ENCODE measurements at regions not wholly inside any gene's neighbourhood (a gene's known extent, or its start where the extent isn't known, plus 50 kb on each side); places are given as distances from the start of the nearest gene placed in this dataset.

- no peak for TF ChIP-seq FOXJ3 (CRISPR knock-in tag; IDR thresholded peaks at IDR 0.05)
- no peak for TF ChIP-seq MAX (IDR thresholded peaks at IDR 0.05; ENCODE audit: low read depth)
- no peak for TF ChIP-seq POLR2AphosphoS5 (IDR thresholded peaks at IDR 0.05; ENCODE audit: low read depth, low read length)
- no peak for TF ChIP-seq RXRA (IDR thresholded peaks at IDR 0.05; ENCODE audit: borderline replicate concordance, low read depth)
These were observed 106.6 kb downstream of the BRMS1L start (continued) for GRCh38 chr14:35932659-35933159.

DNA sequence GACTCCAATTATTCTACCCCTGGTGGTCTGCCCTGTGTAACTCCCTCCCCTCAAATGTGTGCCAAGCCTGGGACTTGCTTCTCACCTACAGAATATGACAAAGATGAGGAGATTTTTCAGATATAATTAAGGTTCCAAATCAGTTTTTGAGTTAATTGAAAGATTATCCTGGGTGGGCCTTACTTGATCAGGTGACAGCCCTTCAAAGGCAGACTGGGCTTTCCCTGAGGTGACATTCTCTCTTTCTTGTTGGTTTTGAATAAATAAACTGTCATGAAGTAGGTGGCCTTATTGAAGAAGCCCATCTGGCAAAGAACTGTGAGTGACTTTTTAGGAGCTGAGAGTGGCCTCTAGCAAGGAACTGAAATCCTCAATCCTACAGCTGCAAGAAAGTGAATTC is 106.0 kb downstream of the BRMS1L start:
- Histone ChIP-seq H3K36me3 (replicated peaks in 1 of 2; ENCODE audit: control insufficient read depth in 1 of 2, insufficient read depth in 2 of 2, low read length in 1 of 2) (no peaks in the 10 kb centered on the region), H3K9me2 (no peaks in the 10 kb centered on the region), H3K4me1 (ENCODE audit: control insufficient read depth in 1 of 2, insufficient read depth in 2 of 2, low read depth in 1 of 2, low read length in 1 of 2) (no peaks in the 10 kb centered on the region), H3K79me2 (ENCODE audit: insufficient read depth) (no peaks in the 10 kb centered on the region), H3K4me3 (ENCODE audit: low read depth in 2 of 2, low read length in 1 of 2) (no peak overlapping the region), H2AFZ (ENCODE audit: low read depth) (no peak overlapping the region), H4K20me1 (ENCODE audit: insufficient read depth) (no peaks in the 10 kb centered on the region), H3K27ac (ENCODE audit: low read depth in 2 of 2, low read length in 1 of 2) (no peak overlapping the region), H3K4me2 (no peak overlapping the region; the same call in 1 of the 2 replicates), H3K9me3 (no peaks in the 10 kb centered on the region), H3K9ac (no peak overlapping the region), H3K27me3 (ENCODE audit: insufficient read depth) (no peaks in the 10 kb centered on the region; the same call in 1 of the 2 replicates), H3F3A (replicated peaks; ENCODE audit: insufficient read depth) (no peaks in the 10 kb centered on the region)
- ChIA-PET POLR2A (no interaction called here), CTCF (interaction anchor here (0.6 kb wide), 1 partner anchor 53 kb away, joined by 3 read pairs; no protein-coding TSS in a partner anchor)
- DNase-seq = no peak
- no peak for TF ChIP-seq ELF1 (IDR thresholded peaks at IDR 0.05)
- no peak for TF ChIP-seq SIN3A (IDR thresholded peaks at IDR 0.05; ENCODE audit: borderline replicate concordance, low read depth, low read length)
- no peak for TF ChIP-seq RCOR1 (IDR thresholded peaks at IDR 0.05; ENCODE audit: low read length)
- no peak for TF ChIP-seq SMC3 (IDR thresholded peaks at IDR 0.05; ENCODE audit: low read depth, low read length)
- no peak for TF ChIP-seq CHD2 (IDR thresholded peaks at IDR 0.05; ENCODE audit: low read length, partially characterized antibody)
- TF ChIP-seq NRF1 (IDR thresholded peaks at IDR 0.05; ENCODE audit: low read depth, low read length) = no peak
- no peak for TF ChIP-seq TAF1 (IDR thresholded peaks at IDR 0.05; ENCODE audit: borderline replicate concordance, low read depth, low read length)

DNA sequence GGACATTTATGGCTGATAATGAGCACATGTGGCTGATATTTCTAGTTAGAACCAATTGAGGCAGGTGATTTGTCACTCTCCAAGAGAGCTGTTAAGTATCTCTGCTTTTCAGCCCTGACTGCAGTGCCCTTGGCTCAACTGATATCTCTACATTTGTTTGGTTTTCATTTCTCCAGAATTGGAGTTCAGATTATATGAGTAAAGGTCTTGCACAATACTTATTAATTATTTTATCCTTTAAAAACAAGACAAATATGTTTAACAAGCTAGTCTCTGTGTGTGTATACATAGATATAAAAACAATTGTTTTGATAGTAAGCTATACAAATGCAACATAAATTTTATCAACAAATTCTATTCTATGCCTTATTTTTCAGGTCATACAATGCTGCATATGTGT is 105.2 kb downstream of the BRMS1L start:
- TF ChIP-seq USF1 (IDR thresholded peaks at IDR 0.05; ENCODE audit: borderline replicate concordance, low read depth) = no peak
- TF ChIP-seq, protein P1, sequence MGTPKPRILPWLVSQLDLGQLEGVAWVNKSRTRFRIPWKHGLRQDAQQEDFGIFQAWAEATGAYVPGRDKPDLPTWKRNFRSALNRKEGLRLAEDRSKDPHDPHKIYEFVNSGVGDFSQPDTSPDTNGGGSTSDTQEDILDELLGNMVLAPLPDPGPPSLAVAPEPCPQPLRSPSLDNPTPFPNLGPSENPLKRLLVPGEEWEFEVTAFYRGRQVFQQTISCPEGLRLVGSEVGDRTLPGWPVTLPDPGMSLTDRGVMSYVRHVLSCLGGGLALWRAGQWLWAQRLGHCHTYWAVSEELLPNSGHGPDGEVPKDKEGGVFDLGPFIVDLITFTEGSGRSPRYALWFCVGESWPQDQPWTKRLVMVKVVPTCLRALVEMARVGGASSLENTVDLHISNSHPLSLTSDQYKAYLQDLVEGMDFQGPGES (IDR thresholded peaks at IDR 0.05; ENCODE audit: low read depth, low read length) = no peak
- TF ChIP-seq, protein P2, sequence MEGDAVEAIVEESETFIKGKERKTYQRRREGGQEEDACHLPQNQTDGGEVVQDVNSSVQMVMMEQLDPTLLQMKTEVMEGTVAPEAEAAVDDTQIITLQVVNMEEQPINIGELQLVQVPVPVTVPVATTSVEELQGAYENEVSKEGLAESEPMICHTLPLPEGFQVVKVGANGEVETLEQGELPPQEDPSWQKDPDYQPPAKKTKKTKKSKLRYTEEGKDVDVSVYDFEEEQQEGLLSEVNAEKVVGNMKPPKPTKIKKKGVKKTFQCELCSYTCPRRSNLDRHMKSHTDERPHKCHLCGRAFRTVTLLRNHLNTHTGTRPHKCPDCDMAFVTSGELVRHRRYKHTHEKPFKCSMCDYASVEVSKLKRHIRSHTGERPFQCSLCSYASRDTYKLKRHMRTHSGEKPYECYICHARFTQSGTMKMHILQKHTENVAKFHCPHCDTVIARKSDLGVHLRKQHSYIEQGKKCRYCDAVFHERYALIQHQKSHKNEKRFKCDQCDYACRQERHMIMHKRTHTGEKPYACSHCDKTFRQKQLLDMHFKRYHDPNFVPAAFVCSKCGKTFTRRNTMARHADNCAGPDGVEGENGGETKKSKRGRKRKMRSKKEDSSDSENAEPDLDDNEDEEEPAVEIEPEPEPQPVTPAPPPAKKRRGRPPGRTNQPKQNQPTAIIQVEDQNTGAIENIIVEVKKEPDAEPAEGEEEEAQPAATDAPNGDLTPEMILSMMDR (IDR thresholded peaks at IDR 0.05) = no peak
- TF ChIP-seq, protein P3, sequence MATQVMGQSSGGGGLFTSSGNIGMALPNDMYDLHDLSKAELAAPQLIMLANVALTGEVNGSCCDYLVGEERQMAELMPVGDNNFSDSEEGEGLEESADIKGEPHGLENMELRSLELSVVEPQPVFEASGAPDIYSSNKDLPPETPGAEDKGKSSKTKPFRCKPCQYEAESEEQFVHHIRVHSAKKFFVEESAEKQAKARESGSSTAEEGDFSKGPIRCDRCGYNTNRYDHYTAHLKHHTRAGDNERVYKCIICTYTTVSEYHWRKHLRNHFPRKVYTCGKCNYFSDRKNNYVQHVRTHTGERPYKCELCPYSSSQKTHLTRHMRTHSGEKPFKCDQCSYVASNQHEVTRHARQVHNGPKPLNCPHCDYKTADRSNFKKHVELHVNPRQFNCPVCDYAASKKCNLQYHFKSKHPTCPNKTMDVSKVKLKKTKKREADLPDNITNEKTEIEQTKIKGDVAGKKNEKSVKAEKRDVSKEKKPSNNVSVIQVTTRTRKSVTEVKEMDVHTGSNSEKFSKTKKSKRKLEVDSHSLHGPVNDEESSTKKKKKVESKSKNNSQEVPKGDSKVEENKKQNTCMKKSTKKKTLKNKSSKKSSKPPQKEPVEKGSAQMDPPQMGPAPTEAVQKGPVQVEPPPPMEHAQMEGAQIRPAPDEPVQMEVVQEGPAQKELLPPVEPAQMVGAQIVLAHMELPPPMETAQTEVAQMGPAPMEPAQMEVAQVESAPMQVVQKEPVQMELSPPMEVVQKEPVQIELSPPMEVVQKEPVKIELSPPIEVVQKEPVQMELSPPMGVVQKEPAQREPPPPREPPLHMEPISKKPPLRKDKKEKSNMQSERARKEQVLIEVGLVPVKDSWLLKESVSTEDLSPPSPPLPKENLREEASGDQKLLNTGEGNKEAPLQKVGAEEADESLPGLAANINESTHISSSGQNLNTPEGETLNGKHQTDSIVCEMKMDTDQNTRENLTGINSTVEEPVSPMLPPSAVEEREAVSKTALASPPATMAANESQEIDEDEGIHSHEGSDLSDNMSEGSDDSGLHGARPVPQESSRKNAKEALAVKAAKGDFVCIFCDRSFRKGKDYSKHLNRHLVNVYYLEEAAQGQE (IDR thresholded peaks at IDR 0.05; ENCODE audit: low read depth, low read length) = no peak
- no peak for TF ChIP-seq NRF1 (IDR thresholded peaks at IDR 0.05; ENCODE audit: low read depth, low read length)
- no peak for TF ChIP-seq ELF1 (IDR thresholded peaks at IDR 0.05)
- no peak for TF ChIP-seq MEF2A (IDR thresholded peaks at IDR 0.05; ENCODE audit: borderline replicate concordance, low read depth)
- no peak for TF ChIP-seq TAF1 (IDR thresholded peaks at IDR 0.05; ENCODE audit: borderline replicate concordance, low read depth, low read length)
- no peak for TF ChIP-seq TCF12 (IDR thresholded peaks at IDR 0.05)
- no peak for TF ChIP-seq GABPA (IDR thresholded peaks at IDR 0.05; ENCODE audit: low read depth)
- no peak for TF ChIP-seq SMC3 (IDR thresholded peaks at IDR 0.05; ENCODE audit: low read depth, low read length)
- TF ChIP-seq TEAD4 (IDR thresholded peaks at IDR 0.05; ENCODE audit: borderline replicate concordance, insufficient read depth) = no peak
- no peak for TF ChIP-seq NFIC (IDR thresholded peaks at IDR 0.05; ENCODE audit: borderline replicate concordance)
- TF ChIP-seq POLR2AphosphoS5 (IDR thresholded peaks at IDR 0.05; ENCODE audit: low read depth, low read length) = no peak
- CTCF ChIA-PET = interaction anchor here (0.7 kb wide), 1 partner anchor 48 kb away, joined by 4 read pairs; no protein-coding TSS in a partner anchor
- no peaks in the 10 kb centered on the region for H4K20me1 ChIP-seq (ENCODE audit: insufficient read depth)
- no peaks in the 10 kb centered on the region for H3K36me3 ChIP-seq (replicated peaks in 1 of 2; ENCODE audit: control insufficient read depth in 1 of 2, insufficient read depth in 2 of 2, low read length in 1 of 2)
- H3K4me3 ChIP-seq (ENCODE audit: low read depth in 2 of 2, low read length in 1 of 2) = no peak overlapping the region
- H3K9me2 ChIP-seq = no peaks in the 10 kb centered on the region
- H3F3A ChIP-seq (replicated peaks; ENCODE audit: insufficient read depth) = no peaks in the 10 kb centered on the region
- no peak overlapping the region for H3K27ac ChIP-seq (ENCODE audit: low read depth in 2 of 2, low read length in 1 of 2)
- POLR2A ChIA-PET = no interaction called here
- no peak overlapping the region for H2AFZ ChIP-seq (ENCODE audit: low read depth)
- no peak overlapping the region for H3K9ac ChIP-seq
- no peak overlapping the region for H3K4me2 ChIP-seq
- no peaks in the 10 kb centered on the region for H3K9me3 ChIP-seq
- H3K79me2 ChIP-seq (ENCODE audit: insufficient read depth) = no peaks in the 10 kb centered on the region
- no peaks in the 10 kb centered on the region; the same call in 1 of the 2 replicates for H3K27me3 ChIP-seq (ENCODE audit: insufficient read depth)
- no peak for DNase-seq
- H3K4me1 ChIP-seq (ENCODE audit: control insufficient read depth in 1 of 2, insufficient read depth in 2 of 2, low read depth in 1 of 2, low read length in 1 of 2) = no peaks in the 10 kb centered on the region
